T-helper 1 cell treated with Interleukin-12 subunit alpha and Interleukin-12 subunit beta and Interleukin-4 antibody, amounts not matched to agents 30 ng/mL and 1 ng/mL, for 36 hours (primary cell): ENCODE measurements at regions not wholly inside any gene's neighbourhood (a gene's known extent, or its start where the extent isn't known, plus 50 kb on each side); places are given as distances from the start of the nearest gene placed in this dataset.

ENCODE experiments used
- intact Hi-C: fragments of 100-400 bp; cut with micrococcal nuclease; formaldehyde crosslinking; loops from one replicate; pipeline ENCODE4 v1.15.1; 2024

GRCh38 chr18:77822632-77823031 lies 573.0 kb downstream of the GALR1 start:
- intact Hi-C loops: no loop called here

GRCh38 chr18:77833807-77834206 lies 584.2 kb downstream of the GALR1 start:
- intact Hi-C loops: no loop called here

GRCh38 chr18:77851802-77852201 lies 602.2 kb downstream of the GALR1 start:
- intact Hi-C loops: no loop called here

- intact Hi-C loops: no loop called here
Measured at GRCh38 chr18:77853859-77854258, 604.2 kb downstream of the GALR1 start.

GRCh38 chr18:77857678-77858655 lies 608.3 kb downstream of the GALR1 start:
- intact Hi-C loops: no loop called here

GRCh38 chr18:77859634-77860033 lies 610.0 kb downstream of the GALR1 start:
- intact Hi-C loops: no loop called here

- intact Hi-C loops: no loop called here
Measured at GRCh38 chr18:77862066-77862757, 612.6 kb downstream of the GALR1 start.

- intact Hi-C loops: no loop called here
Measured at GRCh38 chr18:77865853-77866252, 616.2 kb downstream of the GALR1 start.

GRCh38 chr18:77866351-77866750 lies 616.7 kb downstream of the GALR1 start:
- intact Hi-C loops: no loop called here

- intact Hi-C loops: no loop called here
Measured at GRCh38 chr18:77870199-77870598, 620.6 kb downstream of the GALR1 start.

- intact Hi-C loops: no loop called here
Measured at GRCh38 chr18:77870894-77871293, 621.2 kb downstream of the GALR1 start.

- intact Hi-C loops: no loop called here
Measured at GRCh38 chr18:77872166-77872565, 622.5 kb downstream of the GALR1 start.

GRCh38 chr18:77876319-77876865 lies 626.7 kb downstream of the GALR1 start:
- intact Hi-C loops: no loop called here

GRCh38 chr18:77879829-77880228 lies 630.2 kb downstream of the GALR1 start:
- intact Hi-C loops: no loop called here

- intact Hi-C loops: no loop called here
Measured at GRCh38 chr18:77884454-77884853, 634.8 kb downstream of the GALR1 start.

- intact Hi-C loops: no loop called here
Measured at GRCh38 chr18:77894060-77894459, 644.4 kb downstream of the GALR1 start.

GRCh38 chr18:77895250-77895649 lies 645.6 kb downstream of the GALR1 start:
- intact Hi-C loops: no loop called here

- intact Hi-C loops: no loop called here
Measured at GRCh38 chr18:77896586-77897252, 647.1 kb downstream of the GALR1 start.

GRCh38 chr18:77897606-77898005 lies 648.0 kb downstream of the GALR1 start:
- intact Hi-C loops: no loop called here

- intact Hi-C loops: loop anchor here (5.0 kb wide), 1 partner anchor 977 kb away; no protein-coding TSS in a partner anchor
Measured at GRCh38 chr18:77899972-77900754, 650.5 kb downstream of the GALR1 start.

- intact Hi-C loops: no loop called here
Measured at GRCh38 chr18:77905011-77905410, 655.4 kb downstream of the GALR1 start.
